GM19035 (cell line): ENCODE measurements at regions not wholly inside any gene's neighbourhood (a gene's known extent, or its start where the extent isn't known, plus 50 kb on each side); places are given as distances from the start of the nearest gene placed in this dataset.
"Not testable (repeated sequence)": the region's sequence is repeated elsewhere in the genome, so short reads cannot be mapped to it uniquely, and the experiment has no call there.

ENCODE experiments used
- ATAC-seq: cut with Tn5 transposase; IDR thresholded peaks from one replicate; pipeline ENCODE4 v1.9.1; 2021; ENCODE audit not compliant: unreplicated experiment

GRCh38 chr13:69109891-69110525, 997.6 kb upstream of the ATXN8OS start:
- no peak for ATAC-seq

- ATAC-seq: no peak
Measured at GRCh38 chr13:69108486-69108885, 999.1 kb upstream of the ATXN8OS start.

- ATAC-seq: no peak
Measured at GRCh38 chr13:69107436-69107835, 1000.2 kb upstream of the ATXN8OS start.

- ATAC-seq: no peak
Measured at GRCh38 chr13:69101841-69102240, 1005.8 kb upstream of the ATXN8OS start.

GRCh38 chr13:69094485-69094884, 1013.1 kb upstream of the ATXN8OS start:
- ATAC-seq: no peak

GRCh38 chr13:69092615-69093322, 1014.9 kb upstream of the ATXN8OS start:
- ATAC-seq: no peak

- ATAC-seq: no peak
Measured at GRCh38 chr13:69077267-69077666, 1030.4 kb upstream of the ATXN8OS start.

- ATAC-seq: no peak
Measured at GRCh38 chr13:69069554-69070133, 1038.0 kb upstream of the ATXN8OS start.

GRCh38 chr13:69050696-69051095, 1056.9 kb upstream of the ATXN8OS start:
- no peak for ATAC-seq

GRCh38 chr13:69044629-69045028, 1063.0 kb upstream of the ATXN8OS start:
- no peak for ATAC-seq

GRCh38 chr13:69040898-69041297, 1066.7 kb upstream of the ATXN8OS start:
- no peak for ATAC-seq

- ATAC-seq: no peak
Measured at GRCh38 chr13:69035771-69036170, 1071.9 kb upstream of the ATXN8OS start.

GRCh38 chr13:69028936-69029335, 1078.7 kb upstream of the ATXN8OS start:
- no peak for ATAC-seq

- no peak for ATAC-seq
Measured at GRCh38 chr13:69020120-69020519, 1087.5 kb upstream of the ATXN8OS start.

- ATAC-seq: not testable (repeated sequence)
Measured at GRCh38 chr13:69018173-69018572, 1089.5 kb upstream of the ATXN8OS start.

- no peak for ATAC-seq
Measured at GRCh38 chr13:69010789-69011188, 1096.8 kb upstream of the ATXN8OS start.

- no peak for ATAC-seq
Measured at GRCh38 chr13:69008499-69008898, 1099.1 kb upstream of the ATXN8OS start.

- ATAC-seq: no peak
Measured at GRCh38 chr13:68998056-68998455, 1109.6 kb upstream of the ATXN8OS start.

GRCh38 chr13:68996668-68997025, 1111.0 kb upstream of the ATXN8OS start:
- no peak for ATAC-seq

- no peak for ATAC-seq
Measured at GRCh38 chr13:68995972-68996667, 1111.5 kb upstream of the ATXN8OS start.

- ATAC-seq: no peak
Measured at GRCh38 chr13:68993154-68993553, 1114.5 kb upstream of the ATXN8OS start.

GRCh38 chr13:68988176-68988575, 1119.5 kb upstream of the ATXN8OS start:
- no peak for ATAC-seq
